GM12892 (cell line): ENCODE measurements at regions not wholly inside any gene's neighbourhood (a gene's known extent, or its start where the extent isn't known, plus 50 kb on each side); places are given as distances from the start of the nearest gene placed in this dataset.

Experiments
- POLR2A ChIP-seq: IDR thresholded peaks from 2 replicates; pipeline ENCODE4 v1.6.1; 2011; ENCODE audit warnings: low read depth, low read length, control low read depth
- TAF1 ChIP-seq: IDR thresholded peaks from 2 replicates; pipeline ENCODE4 v1.6.1; 2011; ENCODE audit warnings: low read depth, mild to moderate bottlenecking, control low read depth, low read length, borderline replicate concordance

DNA sequence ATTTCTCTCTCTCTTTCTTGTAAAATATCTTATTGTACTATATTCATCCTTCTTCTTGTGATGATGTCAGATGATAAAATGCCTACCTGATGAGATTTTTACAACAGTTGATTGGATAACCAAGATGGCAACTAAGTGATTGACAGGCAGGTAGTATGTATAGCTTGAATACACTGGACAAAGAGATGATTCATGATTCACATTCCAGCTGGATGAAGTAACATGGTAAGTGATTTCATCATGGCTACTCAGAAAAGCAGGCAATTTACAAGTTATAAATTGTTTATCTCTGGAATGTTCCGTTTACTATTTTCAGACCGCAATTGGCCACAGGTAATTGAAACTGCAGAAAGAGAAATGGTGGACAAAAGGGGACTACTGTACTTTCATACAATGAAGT lies 1471.7 kb upstream of the C9orf72 start:
- TF ChIP-seq POLR2A (no peak), TAF1 (no peak)
